CD4-positive, alpha-beta T cell treated with Interleukin-4 for 4 hours (primary cell): ENCODE measurements at regions not wholly inside any gene's neighbourhood (a gene's known extent, or its start where the extent isn't known, plus 50 kb on each side); places are given as distances from the start of the nearest gene placed in this dataset.
"Not testable (repeated sequence)": the region's sequence is repeated elsewhere in the genome, so short reads cannot be mapped to it uniquely, and the experiment has no call there.

Source experiments
- DNase-seq: peaks from one replicate; pipeline ENCODE4 v3.0.0-alpha.2; 2020

- DNase-seq: no peak
These were observed 69.7 kb upstream of the SIRPA start for GRCh38 chr20:1825507-1825906.

- DNase-seq: no peak
These were observed 70.4 kb upstream of the SIRPA start for GRCh38 chr20:1824834-1825233.

DNA sequence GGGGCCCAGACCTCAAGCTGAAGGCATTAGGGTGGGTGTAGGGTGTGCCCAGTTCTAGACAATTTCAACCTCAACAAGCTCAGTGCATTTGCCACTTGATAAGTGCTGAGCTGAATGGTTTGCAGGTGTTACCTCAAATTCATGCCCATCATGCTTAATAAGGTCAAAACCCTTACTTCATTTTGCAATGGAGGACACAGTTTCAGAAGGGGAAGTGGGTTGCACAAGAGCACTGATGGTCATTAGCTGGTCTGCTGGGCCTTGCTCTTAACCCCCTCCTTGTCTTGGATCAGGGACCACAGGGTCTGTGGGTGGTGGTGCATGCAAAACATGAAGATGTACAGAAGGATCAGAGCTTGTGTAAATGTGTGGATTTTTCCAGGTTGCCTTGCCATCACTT, 71.0 kb upstream of the SIRPA start:
- no peak for DNase-seq

DNA sequence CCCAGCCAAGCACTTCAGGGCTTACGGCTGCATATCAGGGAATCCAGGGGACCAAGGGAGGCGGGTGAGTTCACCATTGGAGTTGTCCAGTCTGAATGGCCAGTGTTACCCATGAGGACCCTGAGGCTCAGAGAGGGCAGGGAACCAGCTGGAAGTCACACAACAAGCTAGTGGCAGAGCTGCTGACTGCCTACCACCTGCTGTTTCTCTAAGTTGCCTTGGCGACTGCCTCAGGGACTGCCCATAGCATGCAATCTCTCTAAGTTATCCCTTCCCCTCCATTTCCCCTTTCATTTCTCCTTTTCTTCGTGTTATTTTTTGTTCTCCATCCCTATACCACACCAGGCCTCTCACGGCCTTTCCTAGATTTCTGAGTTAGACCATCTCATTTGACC, 71.8 kb upstream of the SIRPA start:
- no peak for DNase-seq

- no peak for DNase-seq
These were observed 72.4 kb upstream of the SIRPA start for GRCh38 chr20:1822564-1823449.

DNA sequence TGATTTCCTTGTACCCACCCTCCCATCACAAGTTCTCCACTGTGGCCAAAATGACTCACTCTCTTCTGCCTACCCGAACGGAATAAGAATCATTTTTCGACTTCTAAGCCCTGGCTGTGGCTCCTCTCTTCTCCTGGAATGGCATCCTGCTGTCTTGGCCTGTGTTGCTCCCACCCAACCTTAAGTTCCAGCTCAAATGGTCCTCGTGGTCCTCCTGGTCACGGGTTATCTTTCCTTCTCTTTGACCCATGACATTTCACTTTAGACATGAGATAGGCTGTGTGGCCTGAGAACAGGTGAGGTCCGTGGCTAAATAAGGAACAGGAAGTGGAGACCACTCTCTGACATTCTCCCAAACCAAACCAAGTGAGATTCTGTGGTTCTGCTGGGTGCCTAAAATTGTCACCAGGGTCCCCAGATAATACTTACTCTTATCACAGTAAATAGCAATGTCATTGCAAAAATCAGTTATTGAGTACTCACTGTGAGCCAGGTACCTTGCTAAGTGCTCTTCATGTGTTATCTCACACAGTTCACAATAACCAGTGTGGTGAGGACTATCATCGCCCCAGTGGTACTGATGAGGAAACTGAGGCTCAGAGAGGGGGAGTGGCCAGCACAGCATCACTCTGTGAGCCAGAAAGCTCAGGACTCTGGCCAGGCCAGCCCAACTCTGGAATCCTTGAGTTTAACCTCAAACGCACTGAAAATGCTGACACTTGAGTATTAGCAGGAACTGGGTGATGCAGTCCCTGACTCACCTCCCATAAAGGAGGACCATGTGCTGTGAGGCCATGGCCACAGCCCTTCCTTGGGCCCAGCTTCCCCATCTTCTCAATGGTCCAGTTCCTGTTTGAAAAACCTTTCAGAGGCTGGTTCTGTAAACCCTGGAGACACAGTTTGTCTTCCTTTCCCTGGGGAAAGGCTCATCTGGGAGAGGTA, 74.8 kb upstream of the SIRPA start:
- DNase-seq: peak; percentile 13

DNA sequence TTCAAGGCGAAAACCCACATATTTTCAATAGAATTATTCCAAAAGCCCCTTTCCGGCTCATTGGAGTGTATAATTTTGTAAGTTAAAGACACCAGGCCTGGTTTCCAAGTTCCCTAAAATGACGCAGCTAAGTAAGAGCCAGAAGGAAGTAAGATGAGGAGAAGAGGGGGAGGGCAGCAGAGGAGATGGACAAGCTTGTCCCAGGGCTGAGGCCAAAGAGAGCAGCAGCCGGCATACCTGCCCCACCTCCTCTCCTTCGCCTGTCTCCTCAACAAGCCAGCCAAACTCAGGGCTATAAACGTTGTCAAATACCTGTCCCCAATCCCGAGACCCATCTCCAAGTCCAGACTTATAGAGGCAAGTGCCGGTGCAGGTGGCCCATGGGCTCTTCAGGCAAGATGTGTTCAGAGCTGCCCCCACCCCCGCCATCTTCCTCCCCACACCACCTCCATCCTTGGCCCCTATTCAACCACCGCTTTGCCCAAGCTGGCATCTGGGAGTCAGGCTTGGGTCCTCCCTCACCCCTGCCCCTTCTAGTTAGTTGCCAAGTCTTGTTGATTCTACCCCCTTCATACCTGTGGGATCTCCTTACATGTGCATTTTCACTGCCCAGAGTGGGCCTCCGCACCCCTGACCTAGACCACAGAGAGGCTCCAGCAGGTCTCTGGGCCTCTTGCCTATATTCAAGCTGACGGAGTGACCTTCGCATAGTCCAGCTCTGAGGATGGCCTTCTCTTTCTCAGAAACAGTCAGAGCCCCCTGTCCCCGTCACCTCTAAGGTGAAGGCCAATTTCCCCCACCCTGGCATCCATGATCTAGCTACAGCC, 75.7 kb upstream of the SIRPA start:
- DNase-seq: no peak

GRCh38 chr20:1818895-1819294, 76.3 kb upstream of the SIRPA start:
- DNase-seq: no peak

- DNase-seq: no peak
These were observed 76.9 kb upstream of the SIRPA start for GRCh38 chr20:1818247-1818840.

DNA sequence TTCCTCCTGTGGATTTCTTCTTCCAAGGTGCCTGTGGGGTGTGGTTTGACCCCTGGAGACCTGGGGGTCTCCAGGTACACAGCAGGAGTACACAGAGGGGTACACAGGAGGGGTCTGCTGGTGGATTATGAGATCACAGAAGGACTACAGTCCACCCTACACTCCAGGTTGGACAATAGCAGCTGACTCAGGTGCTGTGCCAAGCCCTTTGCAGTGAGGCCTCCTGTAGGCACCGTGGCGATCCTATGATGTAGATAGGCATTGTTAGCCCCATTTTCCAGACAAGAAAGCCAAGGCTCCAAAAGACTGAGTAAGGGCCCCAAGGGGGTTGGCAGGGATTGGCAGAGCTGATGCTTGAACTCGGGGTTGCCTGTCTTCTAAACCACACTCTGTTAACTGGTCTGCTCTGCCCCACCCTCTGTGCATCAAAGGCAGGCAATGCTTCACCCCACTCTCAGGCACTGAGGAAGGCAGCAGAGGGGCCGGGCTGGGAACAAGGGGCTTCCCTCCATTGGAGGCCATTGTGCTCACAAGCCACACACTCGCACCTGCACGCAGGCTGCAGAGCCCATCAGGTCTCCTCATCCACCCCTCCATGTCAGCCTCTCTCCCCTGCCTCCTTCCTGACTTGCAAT, 77.5 kb upstream of the SIRPA start:
- DNase-seq: no peak

DNA sequence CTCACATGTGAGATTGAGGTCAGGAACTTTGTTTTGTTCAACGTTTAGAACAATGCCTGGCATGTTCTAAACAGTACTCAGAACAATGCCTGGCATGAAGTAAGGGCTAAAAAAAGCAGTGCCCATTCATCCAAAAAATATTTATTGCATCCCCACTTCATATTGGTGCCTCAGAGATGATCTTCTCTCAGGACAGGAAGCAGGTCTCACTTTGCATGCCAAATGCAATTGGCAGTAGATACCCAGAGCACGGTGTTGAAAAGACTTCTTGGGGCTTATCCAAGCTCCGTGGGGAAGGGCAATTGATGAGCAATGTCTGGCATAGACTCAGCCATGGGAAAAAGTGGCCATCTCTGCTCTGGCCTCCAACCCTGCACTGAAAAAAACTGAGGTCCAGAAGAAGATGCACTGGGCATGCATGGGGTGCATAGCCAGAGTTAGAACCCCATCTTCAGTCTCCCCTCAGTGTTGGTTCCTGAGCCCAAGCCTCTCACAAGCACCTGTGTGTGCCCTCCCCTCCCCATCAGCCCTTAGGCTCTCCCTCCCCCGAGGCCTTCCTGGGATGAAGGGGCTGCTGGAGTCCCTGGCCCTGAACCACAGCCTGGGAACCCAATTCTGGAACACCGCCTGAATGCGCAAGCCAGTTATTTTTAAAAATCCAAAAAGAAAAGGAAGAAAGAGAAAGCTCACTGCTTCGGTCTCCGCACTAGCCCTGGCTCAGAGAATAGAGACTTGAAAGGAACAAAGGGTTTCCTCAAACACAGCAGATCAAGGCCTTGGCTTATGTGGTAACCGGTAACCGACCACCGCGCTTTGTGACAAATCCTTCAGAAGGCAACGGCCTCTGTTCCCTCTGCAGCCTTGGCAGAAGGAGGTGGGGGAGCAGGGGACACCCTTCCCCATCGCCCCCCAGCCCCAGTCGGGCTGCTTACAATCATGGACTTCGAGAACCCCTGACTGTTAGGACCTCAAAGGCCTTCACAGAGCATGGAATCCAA, 78.5 kb upstream of the SIRPA start:
- no peak for DNase-seq

DNA sequence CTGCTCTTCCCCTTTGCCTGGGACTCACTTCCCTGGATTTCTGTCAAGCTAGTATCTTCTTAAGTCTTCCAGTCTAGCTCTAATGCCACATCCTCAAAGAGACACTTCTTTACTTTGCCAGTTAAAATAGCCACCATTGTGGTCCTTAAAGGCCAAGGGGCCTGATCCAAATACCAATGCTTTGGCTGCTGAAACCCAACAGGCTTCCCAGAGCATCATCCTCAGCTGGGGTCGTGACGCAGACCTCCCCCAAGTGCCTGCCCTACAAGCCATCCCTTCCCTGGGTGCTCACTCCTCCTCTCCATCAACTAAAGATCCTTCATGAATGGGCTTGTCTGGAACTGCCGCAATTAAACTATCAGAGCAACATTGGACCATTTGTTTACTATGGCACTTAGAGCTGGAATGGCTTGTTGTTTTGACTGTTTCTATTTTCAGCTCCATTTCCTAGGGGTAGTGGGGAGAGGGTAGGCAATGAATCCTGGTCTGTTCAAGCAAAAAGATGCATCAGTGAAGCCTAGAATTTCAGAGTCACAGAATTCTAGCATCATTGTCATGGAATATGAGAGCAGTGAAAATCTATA, 79.6 kb upstream of the SIRPA start:
- DNase-seq: no peak

- not testable (repeated sequence) for DNase-seq
These were observed 80.3 kb upstream of the SIRPA start for GRCh38 chr20:1814861-1815260.

- no peak for DNase-seq
These were observed 81.3 kb upstream of the SIRPA start for GRCh38 chr20:1813674-1814635.

DNA sequence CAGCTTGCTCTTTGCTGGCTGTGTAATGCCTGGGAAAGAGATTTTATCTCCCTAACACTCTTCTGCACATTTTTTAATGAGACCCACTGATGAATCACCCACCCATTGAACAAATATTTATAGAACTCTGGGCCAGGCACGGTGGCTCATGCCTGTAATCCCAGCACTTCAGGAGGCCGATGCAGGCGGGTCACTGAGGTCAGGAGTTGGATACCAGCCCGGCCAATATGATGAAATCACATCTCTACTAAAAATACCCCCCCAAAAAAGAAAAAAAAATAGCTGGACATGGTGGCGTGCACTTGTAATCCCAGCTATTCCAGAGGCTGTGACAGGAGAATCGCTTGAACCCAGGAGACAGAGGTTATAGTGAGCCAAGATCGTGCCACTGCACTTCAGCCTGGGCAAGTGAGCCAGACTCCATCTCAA, 82.1 kb upstream of the SIRPA start:
- no peak for DNase-seq

GRCh38 chr20:1811621-1812498, 83.3 kb upstream of the SIRPA start:
- DNase-seq: no peak

- no peak for DNase-seq
These were observed 84.1 kb upstream of the SIRPA start for GRCh38 chr20:1810926-1811620.
